Limb (tissue), 2 donors: ENCODE measurements at regions not wholly inside any gene's neighbourhood (a gene's known extent, or its start where the extent isn't known, plus 50 kb on each side); places are given as distances from the start of the nearest gene placed in this dataset.
"Not testable (repeated sequence)": the region's sequence is repeated elsewhere in the genome, so short reads cannot be mapped to it uniquely, and the experiment has no call there.

Source experiments
- DNase-seq, 2 donors: peaks; one replicate each; pipeline ENCODE4 v3.0.0-alpha.2; 2016; ENCODE audit errors: extremely low spot score in 2 of 2

DNA sequence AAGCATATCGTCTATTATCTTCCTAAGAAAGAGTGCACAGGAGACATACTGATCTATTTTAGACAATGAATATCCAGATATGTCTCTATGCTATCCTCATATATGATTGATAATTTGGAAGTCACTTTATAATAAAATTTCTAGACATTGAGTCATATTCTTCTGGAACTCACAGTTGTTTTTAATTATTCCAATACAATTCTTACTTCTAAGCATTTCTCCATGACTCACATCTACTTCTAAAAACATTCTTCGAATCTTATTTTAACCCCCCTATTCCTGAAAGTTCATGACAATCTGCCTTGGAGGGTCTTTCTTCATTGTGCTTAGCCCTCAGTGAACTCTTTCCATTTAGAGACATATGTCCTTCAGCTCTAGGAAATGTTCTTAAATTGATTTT lies 368.1 kb downstream of the MDFIC start:
- no peak for DNase-seq

DNA sequence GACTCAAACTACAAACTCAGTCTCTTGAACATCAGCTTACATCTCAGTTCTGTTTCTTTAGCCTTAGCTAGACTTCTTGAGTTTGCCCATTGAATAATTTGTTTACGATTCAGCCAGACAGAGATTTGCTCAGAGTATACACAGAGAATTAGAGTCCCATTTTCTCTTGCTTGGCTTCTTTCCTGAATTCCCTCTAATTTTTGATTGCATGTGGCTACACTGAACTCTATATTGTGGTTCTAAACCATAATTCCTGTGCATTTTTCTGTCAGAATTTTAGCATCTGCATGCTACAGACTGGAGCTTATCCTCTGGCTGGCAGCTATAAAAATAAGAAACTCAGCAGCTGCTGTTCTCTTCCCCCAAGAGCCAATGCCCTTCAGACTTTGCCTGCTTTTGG lies 354.9 kb downstream of the MDFIC start:
- no peak for DNase-seq

DNA sequence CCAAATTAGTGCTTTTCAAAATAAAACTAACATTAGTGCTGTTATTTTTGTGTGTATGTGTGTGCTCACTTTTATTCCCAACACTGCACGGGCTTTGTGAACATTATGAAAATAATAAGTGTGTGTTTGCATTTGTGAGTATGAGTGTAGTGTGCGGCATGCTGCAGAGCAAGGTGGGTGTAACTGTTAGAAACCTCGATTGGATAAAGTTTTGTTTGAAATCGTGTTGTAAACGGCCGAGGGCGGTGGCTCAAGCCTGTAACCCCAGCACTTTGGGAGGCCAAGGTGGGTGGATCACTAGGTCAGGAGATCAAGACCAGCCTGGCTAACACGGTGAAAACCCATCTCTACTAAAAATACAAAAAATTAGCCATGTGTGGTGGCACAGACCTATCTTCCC lies 352.0 kb downstream of the MDFIC start:
- DNase-seq: not testable (repeated sequence)

DNA sequence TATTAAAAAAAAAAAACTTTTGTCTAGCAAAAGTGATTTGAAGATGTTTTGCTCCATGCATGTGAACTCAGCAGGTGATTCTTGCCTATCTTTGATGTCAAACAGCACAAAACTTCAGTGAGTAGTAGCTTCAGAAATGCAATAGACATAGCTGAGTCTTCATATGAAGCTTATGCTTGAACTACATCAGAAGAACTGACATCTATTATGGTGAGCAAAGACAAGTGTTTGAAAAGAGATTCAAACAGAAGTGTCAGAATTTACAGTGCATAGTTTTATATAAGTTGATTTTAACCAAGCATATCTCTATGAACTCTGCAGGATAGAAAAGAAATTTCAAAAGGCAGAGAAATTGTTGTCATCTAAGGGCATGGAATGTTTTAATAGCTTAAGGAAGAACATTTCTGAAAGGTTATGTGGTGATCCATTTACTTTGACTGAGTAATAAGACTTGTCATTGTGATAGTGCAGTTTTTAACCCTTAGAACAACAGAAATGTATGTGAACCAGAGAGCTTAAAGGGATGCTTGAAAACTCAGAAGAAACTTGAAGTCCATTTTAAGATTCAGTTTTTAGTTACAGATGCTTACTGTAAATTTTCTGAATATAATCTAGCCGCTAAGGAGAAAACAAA lies 351.4 kb downstream of the MDFIC start:
- DNase-seq: no peak

DNA sequence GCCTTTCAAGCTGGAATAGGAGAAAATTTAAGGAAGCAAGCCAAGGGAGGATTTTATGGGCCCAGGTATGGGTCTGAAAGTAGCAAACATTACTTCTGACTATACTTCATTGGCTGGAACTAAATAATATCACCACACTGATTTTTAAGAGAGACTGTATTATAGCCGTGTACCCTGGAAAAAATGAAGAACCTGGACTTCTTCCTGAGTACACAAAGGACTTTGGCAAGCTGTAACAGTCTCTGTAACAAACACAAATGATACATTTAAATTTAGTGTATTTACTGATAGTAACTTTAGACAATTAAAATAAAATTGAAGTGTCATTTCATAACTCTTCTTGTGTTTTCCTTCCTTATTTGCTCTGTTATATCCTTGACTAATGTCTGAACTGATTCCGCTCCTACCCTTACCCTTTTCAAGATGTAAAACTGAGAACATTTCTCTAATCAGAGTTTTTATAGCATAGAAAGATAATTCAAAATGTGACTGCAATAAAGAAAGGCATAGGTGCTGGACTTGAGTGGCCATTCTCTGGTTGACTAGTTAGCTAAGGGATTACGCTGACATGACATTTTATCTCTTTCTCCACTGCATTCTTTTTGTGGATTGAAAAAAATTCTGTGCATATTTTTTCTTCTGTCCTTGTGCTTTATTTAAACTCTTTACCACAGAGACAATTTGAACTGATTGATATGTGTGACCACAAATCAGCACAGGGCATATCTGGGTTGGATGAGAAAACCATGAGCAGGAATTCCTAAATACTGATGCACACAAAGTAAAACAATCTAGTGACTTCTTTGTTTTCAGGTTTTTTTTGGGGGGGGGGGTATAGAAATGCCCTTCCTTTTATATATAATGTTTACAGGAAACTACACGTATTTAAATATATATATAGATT lies 349.7 kb downstream of the MDFIC start:
- no peak for DNase-seq

DNA sequence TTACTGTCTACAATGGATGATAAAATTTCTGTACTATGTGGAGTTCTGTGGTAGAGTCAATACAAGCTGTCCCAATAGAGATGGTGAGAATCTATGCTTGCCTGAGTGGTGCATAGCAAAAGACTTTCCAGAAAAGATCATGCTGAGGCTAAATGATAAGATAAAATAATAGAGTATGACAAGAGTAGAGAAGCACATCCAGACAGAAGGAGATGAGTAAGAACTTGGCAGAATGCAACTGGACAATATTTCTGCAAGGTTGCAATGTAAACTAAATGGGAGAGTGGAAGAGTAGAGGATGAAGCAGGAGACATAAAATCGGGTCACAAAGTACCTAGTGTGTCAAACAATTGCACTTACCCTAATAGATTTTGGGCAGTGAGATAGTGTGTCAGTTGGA lies 347.6 kb downstream of the MDFIC start:
- no peak for DNase-seq

DNA sequence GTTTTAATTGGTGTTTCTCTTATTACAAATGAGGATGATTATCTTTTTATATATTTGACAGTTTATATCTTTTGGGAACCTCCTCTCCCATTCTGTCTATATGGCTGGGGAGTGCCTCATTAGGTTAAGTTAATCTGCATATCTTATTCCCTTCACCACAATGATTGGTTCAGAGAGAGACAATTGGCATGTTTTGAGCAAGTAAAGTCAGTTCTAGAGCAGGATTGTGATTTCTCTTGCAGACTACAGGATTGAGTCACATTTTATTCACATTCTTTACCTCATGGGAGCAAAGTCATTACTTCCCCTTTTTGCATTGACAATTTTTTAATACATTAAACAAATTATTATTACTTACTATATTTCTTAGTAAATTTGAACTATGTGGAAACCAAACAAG lies 345.6 kb downstream of the MDFIC start:
- no peak for DNase-seq

DNA sequence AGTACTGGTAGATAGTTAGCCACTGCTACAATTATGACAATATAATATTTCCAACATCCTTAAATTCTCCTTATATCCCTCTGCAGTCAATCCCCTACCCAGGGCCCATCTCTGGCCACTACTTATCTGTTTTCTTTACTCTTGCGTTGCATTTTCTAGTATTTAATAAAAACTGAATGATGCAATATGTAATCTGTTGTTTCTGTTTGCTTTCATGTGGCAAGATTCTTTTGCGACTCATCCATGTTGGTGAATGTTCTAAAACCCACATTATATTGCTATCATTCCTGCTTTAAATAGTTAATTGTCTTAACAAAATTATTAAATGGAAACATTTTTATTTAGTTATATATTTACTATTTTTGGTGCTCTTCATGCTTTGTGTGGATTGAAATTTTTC lies 338.5 kb downstream of the MDFIC start:
- DNase-seq: no peak

DNA sequence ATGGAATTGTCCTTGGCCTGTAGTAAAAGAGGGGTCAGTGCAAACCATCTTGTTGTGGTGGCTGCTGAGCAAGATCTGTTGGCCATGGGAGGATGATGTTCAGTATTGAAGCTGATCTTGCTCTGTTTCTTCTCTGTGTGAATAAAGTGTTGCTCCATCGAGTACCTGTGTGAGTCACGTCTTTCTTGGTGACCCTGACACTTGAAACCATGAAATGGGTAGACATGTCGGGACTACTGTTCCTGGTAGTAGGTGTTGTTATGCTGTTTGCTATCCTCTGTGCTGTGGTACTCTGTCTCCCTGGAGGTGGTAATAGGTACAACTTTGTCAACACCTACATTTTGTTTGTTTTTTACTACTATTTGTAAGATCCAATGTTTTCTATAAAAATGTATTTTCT lies 330.6 kb downstream of the MDFIC start:
- no peak for DNase-seq

DNA sequence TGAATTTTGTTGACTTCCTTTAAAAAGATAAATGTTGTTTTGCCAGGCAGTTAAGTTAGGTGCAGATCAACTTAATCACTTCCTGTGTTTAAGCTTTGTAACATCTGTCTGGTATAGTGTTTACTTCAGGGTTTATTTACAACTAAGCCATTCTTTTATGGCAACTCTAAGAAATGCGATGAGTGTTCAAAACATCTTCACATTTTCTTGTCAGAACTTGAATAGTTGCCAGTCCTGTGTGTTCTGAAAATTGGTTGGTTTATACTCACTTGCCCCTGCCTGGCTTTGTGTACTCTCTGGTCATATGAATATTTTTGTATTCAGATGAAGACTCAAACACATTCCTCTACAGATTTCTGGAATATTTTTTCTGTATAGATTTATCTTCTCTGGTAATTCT lies 327.2 kb downstream of the MDFIC start:
- DNase-seq: no peak

DNA sequence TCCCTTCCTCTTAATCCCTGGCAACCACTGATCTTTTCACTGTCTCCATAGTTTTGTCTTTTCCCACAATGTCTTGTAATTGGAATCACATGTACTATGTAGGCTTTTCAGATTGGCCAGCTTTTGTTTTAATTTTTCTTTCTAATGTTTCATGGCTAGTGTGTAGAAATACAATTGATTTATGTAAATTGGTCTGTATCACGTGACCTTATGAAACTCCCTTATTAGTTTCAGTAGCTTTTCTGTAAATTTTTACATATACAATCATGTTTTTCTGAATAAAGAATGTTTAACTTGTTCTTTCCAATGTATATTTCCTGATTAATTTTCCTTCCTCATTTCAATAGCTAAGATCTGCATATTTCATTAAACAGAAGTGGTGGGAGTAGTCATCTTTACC lies 319.3 kb downstream of the MDFIC start:
- DNase-seq: no peak

DNA sequence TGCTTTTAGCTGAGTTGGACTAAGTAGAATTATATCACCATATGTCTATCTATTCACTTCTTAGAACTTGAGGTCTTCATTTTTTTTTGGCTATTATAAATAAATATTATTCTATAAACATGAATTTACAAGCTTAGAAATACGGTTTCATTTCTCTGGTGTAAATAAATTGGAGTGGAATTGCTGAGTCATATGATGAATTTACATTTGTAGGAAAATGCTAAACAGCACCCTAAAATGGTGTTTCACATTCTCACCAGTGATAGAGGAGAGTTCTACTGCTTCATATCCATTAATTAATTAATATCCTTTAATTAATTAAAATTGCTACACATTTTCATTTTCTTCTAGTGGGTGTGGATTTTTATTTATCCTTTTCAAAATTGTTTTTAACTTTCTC lies 318.3 kb downstream of the MDFIC start:
- DNase-seq: no peak

DNA sequence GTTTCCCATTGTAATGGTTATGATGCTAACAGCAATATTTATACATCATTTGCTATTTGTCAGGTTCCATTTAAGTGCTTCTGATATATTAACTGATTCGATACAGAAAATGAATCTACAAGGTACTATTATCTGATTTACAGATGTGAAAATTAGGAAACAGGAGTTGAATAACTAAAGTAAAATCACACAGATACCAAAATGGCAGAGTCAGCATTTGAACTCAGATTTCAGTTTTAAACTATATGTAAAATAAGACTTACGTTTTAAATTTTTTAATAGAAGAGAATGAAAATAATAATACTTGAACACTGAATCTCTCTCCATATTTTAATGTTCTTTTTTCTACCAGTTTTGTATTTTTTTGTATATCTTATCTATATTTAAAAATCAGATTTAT lies 313.2 kb downstream of the MDFIC start:
- no peak for DNase-seq

DNA sequence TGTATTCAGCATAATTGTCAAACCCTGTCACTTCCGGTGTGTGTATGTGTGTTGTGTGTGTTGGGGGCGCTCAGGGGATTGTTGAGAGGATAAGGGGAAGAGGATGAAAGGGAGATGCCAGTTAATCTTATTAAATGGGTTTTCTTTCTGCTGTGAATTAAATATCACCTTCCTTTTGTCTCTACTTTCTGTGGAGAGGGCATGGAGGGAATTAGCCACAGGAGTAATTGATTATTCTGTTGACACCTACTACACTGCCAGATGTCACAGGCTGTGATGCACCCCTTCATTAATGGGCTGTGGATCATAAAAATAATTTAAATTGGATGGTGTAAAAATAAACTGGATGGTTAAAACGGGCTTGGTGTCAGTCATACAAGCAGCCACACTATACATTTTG lies 311.9 kb downstream of the MDFIC start:
- DNase-seq: no peak

DNA sequence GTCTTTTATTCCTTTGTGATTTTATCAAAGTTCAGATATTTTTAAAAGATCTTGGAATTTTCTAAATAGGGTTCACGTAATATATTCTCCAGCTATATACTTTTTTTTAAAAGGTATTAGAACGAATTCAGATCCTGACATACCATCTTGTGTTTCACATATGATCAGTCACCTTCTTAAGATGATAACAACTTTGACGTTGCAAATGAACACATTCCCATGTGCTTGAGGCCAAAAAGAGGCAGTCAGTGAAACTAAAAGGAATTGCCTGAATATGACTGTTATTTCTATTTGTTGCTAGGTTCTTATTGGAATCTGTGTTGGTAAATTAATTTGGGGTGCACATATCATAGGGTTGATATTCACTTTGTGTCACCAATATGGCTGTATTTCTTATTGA lies 310.1 kb downstream of the MDFIC start:
- no peak for DNase-seq

DNA sequence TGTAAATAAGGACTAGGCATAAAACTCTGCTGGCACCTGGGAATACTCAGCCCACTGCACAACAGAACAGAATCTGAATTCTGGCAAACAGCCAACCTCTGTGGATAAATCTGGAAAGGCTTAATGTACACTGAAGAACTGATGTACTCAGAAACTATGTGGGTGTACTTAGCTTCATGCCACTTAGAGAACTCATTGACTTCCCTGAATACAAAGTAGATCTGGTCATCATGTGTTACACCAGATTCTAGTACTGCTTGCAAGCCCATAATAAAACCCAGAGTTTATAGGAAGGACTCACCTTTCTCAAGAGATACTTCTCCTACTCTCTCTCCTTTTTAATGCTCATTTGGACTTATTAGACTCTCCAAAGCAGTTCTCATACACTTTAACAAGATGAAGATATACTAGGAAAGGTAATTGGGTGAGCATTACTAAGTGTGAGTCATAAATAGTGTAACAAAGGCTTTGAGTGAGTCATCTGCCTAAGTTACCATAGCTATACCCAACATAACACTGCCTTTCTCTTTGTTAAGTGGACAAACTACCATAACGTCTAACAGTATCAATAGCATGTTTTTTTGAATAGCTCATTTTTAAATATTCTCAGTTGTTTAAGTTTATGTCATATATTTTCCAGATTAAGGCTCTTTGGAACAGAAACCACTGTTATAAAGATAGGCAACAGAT lies 309.1 kb downstream of the MDFIC start:
- peak in 1 of 2 donors; percentile 50 for DNase-seq

DNA sequence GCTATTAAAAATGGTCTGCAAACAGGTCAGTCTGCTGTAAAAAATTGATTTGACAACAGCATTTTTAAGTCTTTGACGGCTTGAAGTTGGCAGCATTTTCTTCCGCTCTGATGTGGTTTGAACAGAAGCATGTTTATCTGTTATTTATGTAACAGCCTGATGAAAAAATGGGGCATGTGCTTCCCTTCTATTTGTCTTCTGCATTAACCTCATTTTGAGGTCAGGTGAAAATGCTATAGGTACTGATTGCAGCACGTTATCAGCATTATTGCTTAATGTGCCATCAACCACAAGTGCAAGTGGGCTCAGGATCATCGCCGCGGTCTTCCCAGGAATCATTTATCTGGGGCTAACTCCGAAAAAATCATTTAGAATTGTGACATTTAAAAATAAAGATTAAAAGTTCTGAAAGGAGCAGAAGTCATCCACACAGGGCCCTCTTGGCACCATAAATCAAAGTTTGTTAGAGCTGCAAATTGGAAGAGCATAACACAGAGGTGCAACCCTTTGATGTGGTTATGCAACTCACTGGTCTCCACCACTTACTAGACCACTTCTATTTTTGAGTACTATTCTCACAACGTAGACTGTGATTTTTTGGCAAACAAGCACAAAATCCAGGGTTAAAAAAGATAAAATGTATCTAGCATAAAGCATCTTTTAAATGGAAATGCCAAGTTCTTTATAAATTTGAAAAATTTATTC lies 307.7 kb downstream of the MDFIC start:
- no peak for DNase-seq

DNA sequence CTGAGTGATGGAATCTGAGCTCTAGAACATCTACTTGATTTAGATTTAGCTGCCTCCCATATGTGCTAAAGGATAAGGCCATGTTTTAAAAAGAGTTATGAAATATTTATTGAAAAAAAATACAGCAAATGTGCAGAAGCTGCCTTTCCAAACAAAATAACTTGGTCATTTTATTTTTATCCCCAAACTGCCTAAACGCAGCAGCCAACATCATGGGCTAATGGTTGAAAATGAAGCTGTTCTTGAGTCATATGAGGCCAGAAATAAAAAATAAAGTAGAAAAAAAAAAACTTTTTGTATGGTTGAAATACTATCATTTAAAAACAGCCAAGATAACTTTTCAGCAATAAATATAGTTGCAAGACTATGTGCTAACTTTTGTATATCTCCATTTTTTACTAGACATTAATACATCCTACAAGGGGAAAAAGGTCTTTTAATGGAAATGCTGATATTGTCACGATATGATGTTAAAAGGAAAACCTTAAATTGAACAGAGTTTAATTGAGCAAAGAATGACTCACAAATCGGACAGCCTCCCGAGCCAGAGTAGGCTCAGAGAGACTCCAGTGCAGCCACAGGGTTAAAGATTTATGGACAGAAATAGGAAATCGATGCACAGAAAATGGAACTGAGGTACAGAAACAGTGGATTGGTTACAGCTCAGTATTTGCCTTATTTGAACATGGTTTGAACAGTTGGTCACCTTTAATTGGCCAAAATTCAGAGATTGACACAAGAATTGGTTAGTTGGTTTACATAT lies 305.8 kb downstream of the MDFIC start:
- DNase-seq: no peak

DNA sequence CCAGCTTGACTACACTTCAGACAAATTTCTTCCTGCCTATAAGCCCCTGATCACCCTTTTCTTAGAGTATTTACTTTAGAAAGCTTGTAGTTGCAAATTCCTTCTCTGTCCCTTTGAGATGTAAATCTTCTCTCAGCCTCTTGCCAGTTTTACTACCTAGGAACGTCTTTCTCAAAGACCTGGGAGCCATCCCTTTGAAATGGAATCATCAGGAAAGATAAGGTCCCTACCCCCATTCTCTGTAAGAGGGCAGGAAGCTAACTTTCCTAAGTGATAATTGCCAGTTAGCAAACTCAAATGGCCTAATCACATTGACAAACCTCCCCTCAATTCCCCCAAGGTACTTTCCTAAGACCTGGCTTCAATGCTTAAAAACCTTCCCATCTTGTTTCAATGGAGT lies 304.5 kb downstream of the MDFIC start:
- DNase-seq: no peak

DNA sequence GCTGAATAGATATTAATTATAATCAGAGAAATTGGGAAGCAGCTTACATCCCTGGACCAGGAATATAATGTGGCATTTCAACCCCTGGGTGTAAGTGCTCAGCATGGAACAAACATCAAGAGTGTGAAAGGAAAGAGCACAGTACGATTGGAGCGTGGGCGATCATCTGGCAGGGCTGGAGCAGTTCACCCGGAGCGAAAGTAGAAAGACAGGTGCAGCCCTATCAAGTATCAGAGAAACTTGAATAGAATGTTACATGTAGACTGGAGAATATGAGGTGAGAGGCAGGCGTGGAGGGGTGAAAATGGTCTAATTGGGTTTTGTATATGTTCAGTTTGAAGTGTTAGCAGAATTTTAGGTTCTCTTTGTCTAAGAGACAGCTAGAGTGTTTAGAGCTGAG lies 303.0 kb downstream of the MDFIC start:
- no peak for DNase-seq

DNA sequence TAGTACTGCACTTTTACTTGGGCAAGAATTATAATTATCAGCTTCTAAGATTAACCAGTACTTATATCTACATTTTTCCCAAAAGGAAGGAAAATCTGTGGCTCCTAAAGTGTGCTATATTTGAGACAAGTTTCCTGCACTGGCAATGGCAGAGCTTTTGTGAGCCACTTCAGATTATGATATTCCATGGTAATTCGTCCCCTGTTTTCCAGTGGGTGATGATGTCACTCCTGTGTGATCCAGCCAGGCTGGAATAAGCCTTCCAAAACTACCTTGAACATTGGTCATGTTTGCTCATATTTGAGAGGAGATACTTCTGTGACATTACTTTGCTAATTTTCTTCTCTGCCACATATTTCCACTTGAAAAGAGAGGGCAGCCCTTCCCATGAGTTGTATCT lies 302.1 kb downstream of the MDFIC start:
- DNase-seq: no peak
